NT2/D1 (cell line): ENCODE measurements at regions not wholly inside any gene's neighbourhood (a gene's known extent, or its start where the extent isn't known, plus 50 kb on each side); places are given as distances from the start of the nearest gene placed in this dataset.
"Not testable (repeated sequence)": the region's sequence is repeated elsewhere in the genome, so short reads cannot be mapped to it uniquely, and the experiment has no call there.

Experiments
- DNase-seq: peaks from one replicate; pipeline ENCODE4 v3.0.0-alpha.2; 2011; ENCODE audit warnings: low read depth, low spot score
- H3K27me3 ChIP-seq: 2 replicates; pipeline ENCODE4 v1.6.0; 2011; ENCODE audit warnings: mild to moderate bottlenecking; ENCODE audit not compliant: insufficient read length, insufficient read depth
- H3K36me3 ChIP-seq: 2 replicates; pipeline ENCODE4 v1.6.1; 2011; ENCODE audit warnings: mild to moderate bottlenecking, low read length, mixed read lengths; ENCODE audit not compliant: insufficient read depth, insufficient read length
- H3K4me1 ChIP-seq: 2 replicates; pipeline ENCODE4 v1.5.1; 2011; ENCODE audit not compliant: insufficient read depth, insufficient read length
- H3K4me3 ChIP-seq: 2 replicates; pipeline ENCODE4 v1.5.1; 2011; ENCODE audit warnings: low read depth; ENCODE audit not compliant: insufficient read length
- H3K9ac ChIP-seq: 2 replicates; pipeline ENCODE4 v1.6.0; 2011; ENCODE audit warnings: low read depth; ENCODE audit not compliant: insufficient read length
- H3K9me3 ChIP-seq: 2 replicates; pipeline ENCODE4 v1.5.1; 2011; ENCODE audit warnings: mild to moderate bottlenecking, low read length; ENCODE audit not compliant: insufficient read depth
- SUZ12 ChIP-seq: IDR thresholded peaks from 2 replicates; pipeline ENCODE4 v1.6.1; 2011; ENCODE audit not compliant: insufficient read length, insufficient read depth; ENCODE audit errors: extremely low read depth
- YY1 ChIP-seq: IDR thresholded peaks from 2 replicates; pipeline ENCODE4 v1.6.1; 2011; ENCODE audit not compliant: insufficient read length, insufficient read depth
- ZNF274 ChIP-seq: IDR thresholded peaks from 2 replicates; pipeline ENCODE4 v1.6.1; 2011; ENCODE audit warnings: mild to moderate bottlenecking, low read depth, low read length

- Histone ChIP-seq H3K36me3 (no peaks in the 10 kb centered on the region), H3K4me1 (no peaks in the 10 kb centered on the region), H3K9ac (no peak overlapping the region), H3K27me3 (no peaks in the 10 kb centered on the region), H3K9me3 (no peaks in the 10 kb centered on the region), H3K4me3 (no peak overlapping the region)
- no peak for TF ChIP-seq YY1
- TF ChIP-seq ZNF274, result no peak
- TF ChIP-seq SUZ12, result no peak
- DNase-seq, result no peak
Measured at GRCh38 chr5:51802551-51803184, 419.4 kb downstream of the ISL1 start.

- H3K9me3 ChIP-seq, result no peaks in the 10 kb centered on the region
- H3K36me3 ChIP-seq, result no peaks in the 10 kb centered on the region
- no peaks in the 10 kb centered on the region for H3K4me1 ChIP-seq
- no peak for TF ChIP-seq YY1
- no peak for TF ChIP-seq SUZ12
- TF ChIP-seq ZNF274, result no peak
- no peak overlapping the region for H3K9ac ChIP-seq
- H3K4me3 ChIP-seq, result no peak overlapping the region
- no peaks in the 10 kb centered on the region for H3K27me3 ChIP-seq
- no peak for DNase-seq
Measured at GRCh38 chr5:51806677-51807076, 423.4 kb downstream of the ISL1 start.

- Histone ChIP-seq H3K4me1 (no peaks in the 10 kb centered on the region), H3K9ac (no peak overlapping the region), H3K4me3 (no peak overlapping the region), H3K27me3 (no peaks in the 10 kb centered on the region), H3K36me3 (no peaks in the 10 kb centered on the region), H3K9me3 (no peaks in the 10 kb centered on the region)
- TF ChIP-seq ZNF274 (no peak), SUZ12 (no peak), YY1 (no peak)
- no peak for DNase-seq
Measured at GRCh38 chr5:51810592-51810991, 427.3 kb downstream of the ISL1 start.

GRCh38 chr5:51811883-51812471 is 428.7 kb downstream of the ISL1 start:
- Histone ChIP-seq H3K36me3 (no peaks in the 10 kb centered on the region), H3K9me3 (no peaks in the 10 kb centered on the region), H3K4me1 (no peaks in the 10 kb centered on the region), H3K27me3 (no peaks in the 10 kb centered on the region), H3K4me3 (no peak overlapping the region), H3K9ac (no peak overlapping the region)
- DNase-seq, result no peak
- TF ChIP-seq ZNF274, result no peak
- no peak for TF ChIP-seq SUZ12
- no peak for TF ChIP-seq YY1

- H3K4me1 ChIP-seq, H3K27me3 ChIP-seq, H3K4me3 ChIP-seq, DNase-seq, H3K36me3 ChIP-seq, H3K9ac ChIP-seq, H3K9me3 ChIP-seq: not testable (repeated sequence)
Measured at GRCh38 chr5:51814817-51815216, 431.6 kb downstream of the ISL1 start.

- no peaks in the 10 kb centered on the region for H3K4me1 ChIP-seq
- H3K27me3 ChIP-seq, result no peaks in the 10 kb centered on the region
- H3K9ac ChIP-seq, result no peak overlapping the region
- H3K36me3 ChIP-seq, result no peaks in the 10 kb centered on the region
- no peak for DNase-seq
- TF ChIP-seq YY1 (no peak), SUZ12 (no peak), ZNF274 (no peak)
- H3K9me3 ChIP-seq, result no peaks in the 10 kb centered on the region
- no peak overlapping the region for H3K4me3 ChIP-seq
Measured at GRCh38 chr5:51816427-51816826, 433.2 kb downstream of the ISL1 start.

GRCh38 chr5:51821697-51822096 is 438.4 kb downstream of the ISL1 start:
- Histone ChIP-seq H3K4me1 (no peaks in the 10 kb centered on the region), H3K27me3 (no peaks in the 10 kb centered on the region), H3K9me3 (no peaks in the 10 kb centered on the region), H3K9ac (no peak overlapping the region), H3K4me3 (no peak overlapping the region), H3K36me3 (no peaks in the 10 kb centered on the region)
- no peak for DNase-seq
- no peak for TF ChIP-seq ZNF274
- TF ChIP-seq YY1, result no peak
- no peak for TF ChIP-seq SUZ12

GRCh38 chr5:51829230-51829629 is 446.0 kb downstream of the ISL1 start:
- no peaks in the 10 kb centered on the region for H3K4me1 ChIP-seq
- H3K36me3 ChIP-seq, result no peaks in the 10 kb centered on the region
- TF ChIP-seq ZNF274, result no peak
- no peak for TF ChIP-seq YY1
- no peak for TF ChIP-seq SUZ12
- H3K9ac ChIP-seq, result no peak overlapping the region
- DNase-seq, result no peak
- H3K27me3 ChIP-seq, result no peaks in the 10 kb centered on the region
- H3K4me3 ChIP-seq, result no peak overlapping the region
- H3K9me3 ChIP-seq, result no peaks in the 10 kb centered on the region
